Kidney (tissue), 13 donors: ENCODE measurements at regions not wholly inside any gene's neighbourhood (a gene's known extent, or its start where the extent isn't known, plus 50 kb on each side); places are given as distances from the start of the nearest gene placed in this dataset.
A peak's percentile ranks its signal among the peaks of the same experiment; 100 is the strongest.

Experiments used
- DNase-seq, 5 donors: peaks; one replicate each; pipeline ENCODE4 v3.0.0-alpha.2; 2013 to 2020
- FAIRE-seq: peaks from 2 replicates; lab custom pipeline; 2012; peaks lifted over from hg19 to GRCh38; lab: Jason Lieb, UNC
- H3K27ac ChIP-seq, 2 donors: one replicate each; pipeline ENCODE4 v1.7.0; 2013; ENCODE audit warnings: low read depth in 2 of 2, low read length in 2 of 2, inconsistent platforms in 1 of 2
- H3K27me3 ChIP-seq: one replicate; pipeline ENCODE4 v1.7.1; 2013; ENCODE audit warnings: low read length, inconsistent platforms; ENCODE audit not compliant: control insufficient read depth, insufficient read depth
- H3K36me3 ChIP-seq, 3 donors: one replicate each; pipeline versions ENCODE4 v1.7.0 to v1.7.1; 2013; ENCODE audit warnings: low read length in 3 of 3, control low read depth in 1 of 3, inconsistent platforms in 1 of 3; ENCODE audit not compliant: insufficient read depth in 3 of 3, control insufficient read depth in 2 of 3
- H3K4me1 ChIP-seq, 3 donors: one replicate each; pipeline versions ENCODE4 v1.7.0 to v1.7.1; 2013; ENCODE audit warnings: low read length in 3 of 3, inconsistent platforms in 1 of 3, low read depth in 1 of 3; ENCODE audit not compliant: control insufficient read depth in 2 of 3, insufficient read depth in 2 of 3
- H3K4me3 ChIP-seq, 3 donors: one replicate each; pipeline versions ENCODE4 v1.7.0 to v1.8.1; 2013; ENCODE audit warnings: low read length in 3 of 3, control low read depth in 1 of 3, inconsistent platforms in 1 of 3
- H3K9ac ChIP-seq, 3 donors: one replicate each; pipeline versions ENCODE4 v1.7.0 to v1.7.1; 2013; ENCODE audit warnings: low read length in 3 of 3, control low read depth in 1 of 3, inconsistent platforms in 1 of 3
- H3K9me3 ChIP-seq, 3 donors: one replicate each; pipeline versions ENCODE4 v1.7.0 to v1.7.1; 2013; ENCODE audit warnings: low read length in 3 of 3, control low read depth in 1 of 3, inconsistent platforms in 1 of 3; ENCODE audit not compliant: control insufficient read depth in 2 of 3, insufficient read depth in 1 of 3
- intact Hi-C: fragments of 100-400 bp; cut with DNase I; formaldehyde crosslinking; loops from one replicate; pipeline ENCODE4 v1.11.1; 2022
- TF ChIP-seq, protein P1 (sequence below): IDR thresholded peaks from 3 replicates; pipeline ENCODE4 v1.5.1; 2012; ENCODE audit warnings: mild to moderate bottlenecking, moderate library complexity, borderline replicate concordance; ENCODE audit not compliant: insufficient read depth; ENCODE audit errors: extremely low read depth
- donor health status: control.
- donor health status: control.
- donor health status: control.
- donor health status: control.
- donor health status: control.
- donor health status: DM: yes; HTN: yes; CAD: no.
- donor health status: Normal renal cell carcinoma (clear cell type).

DNA sequence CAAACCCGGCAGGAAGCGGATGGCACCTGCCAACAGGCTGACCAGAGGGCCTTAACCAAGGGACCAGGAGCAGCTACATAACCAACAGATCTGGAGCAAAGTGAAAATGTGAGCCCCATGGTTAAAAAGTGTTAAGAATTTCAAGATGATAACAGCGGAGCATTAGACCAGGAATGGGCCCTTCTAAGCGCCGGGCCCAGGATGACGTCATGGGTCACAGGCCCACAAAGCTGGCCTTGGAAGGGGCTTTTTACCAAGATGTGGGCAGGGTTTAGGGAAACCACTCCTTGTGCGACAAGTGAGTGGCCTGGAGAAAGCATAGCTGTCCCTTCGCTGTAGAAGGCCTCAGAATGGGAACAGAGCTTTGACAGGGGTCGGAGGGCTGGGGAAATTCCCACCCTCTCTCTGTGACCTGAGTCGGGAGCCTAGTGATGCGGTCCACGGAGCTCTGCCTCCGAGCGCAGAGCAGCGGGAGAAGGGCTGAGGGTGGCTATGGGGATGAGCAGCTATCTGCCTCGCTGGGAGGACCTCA, 84.4 kb upstream of the RPL38 start:
- intact Hi-C loops, result no loop called here
- Histone ChIP-seq H3K4me1 (no peaks in the 10 kb centered on the region), H3K27me3 (peaks cover 2% of the 10 kb centered on the region), H3K4me3 (no peak overlapping the region), H3K9ac (no peak overlapping the region), H3K9me3 (no peaks in the 10 kb centered on the region), H3K36me3 (no peaks in the 10 kb centered on the region), H3K27ac (no peak overlapping the region)
- no peak for FAIRE-seq
- TF ChIP-seq, protein P1, sequence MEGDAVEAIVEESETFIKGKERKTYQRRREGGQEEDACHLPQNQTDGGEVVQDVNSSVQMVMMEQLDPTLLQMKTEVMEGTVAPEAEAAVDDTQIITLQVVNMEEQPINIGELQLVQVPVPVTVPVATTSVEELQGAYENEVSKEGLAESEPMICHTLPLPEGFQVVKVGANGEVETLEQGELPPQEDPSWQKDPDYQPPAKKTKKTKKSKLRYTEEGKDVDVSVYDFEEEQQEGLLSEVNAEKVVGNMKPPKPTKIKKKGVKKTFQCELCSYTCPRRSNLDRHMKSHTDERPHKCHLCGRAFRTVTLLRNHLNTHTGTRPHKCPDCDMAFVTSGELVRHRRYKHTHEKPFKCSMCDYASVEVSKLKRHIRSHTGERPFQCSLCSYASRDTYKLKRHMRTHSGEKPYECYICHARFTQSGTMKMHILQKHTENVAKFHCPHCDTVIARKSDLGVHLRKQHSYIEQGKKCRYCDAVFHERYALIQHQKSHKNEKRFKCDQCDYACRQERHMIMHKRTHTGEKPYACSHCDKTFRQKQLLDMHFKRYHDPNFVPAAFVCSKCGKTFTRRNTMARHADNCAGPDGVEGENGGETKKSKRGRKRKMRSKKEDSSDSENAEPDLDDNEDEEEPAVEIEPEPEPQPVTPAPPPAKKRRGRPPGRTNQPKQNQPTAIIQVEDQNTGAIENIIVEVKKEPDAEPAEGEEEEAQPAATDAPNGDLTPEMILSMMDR, result no peak
- peak in 3 of 5 donors; percentile 9 to 41 (median 40) for DNase-seq

DNA sequence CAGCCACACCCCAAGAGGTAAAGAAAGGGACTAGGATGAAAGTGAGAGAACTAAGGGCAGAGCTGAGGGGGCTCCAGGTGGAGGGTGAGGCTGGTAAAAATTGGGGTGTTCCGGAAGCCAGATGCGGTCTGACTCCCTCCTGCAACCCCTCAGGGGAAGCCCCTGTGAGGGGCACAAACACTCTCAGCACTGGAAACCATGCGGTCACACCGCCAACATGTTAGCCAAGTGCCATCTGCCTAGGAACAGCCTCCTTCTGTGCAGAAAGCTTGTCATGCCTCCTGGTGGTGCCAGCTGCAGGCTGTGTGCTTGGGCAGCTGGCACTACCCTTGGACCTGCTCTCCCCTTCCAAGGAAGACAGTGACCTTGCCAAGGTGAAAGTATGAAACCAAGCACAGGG, 83.5 kb upstream of the RPL38 start:
- intact Hi-C loops, result no loop called here
- peak in 2 of 5 donors; percentile 3 to 48 for DNase-seq
- H3K27ac ChIP-seq, result no peak overlapping the region
- FAIRE-seq, result no peak
- H3K9me3 ChIP-seq, result no peaks in the 10 kb centered on the region
- TF ChIP-seq, protein P1, result no peak
- H3K36me3 ChIP-seq, result no peaks in the 10 kb centered on the region
- H3K9ac ChIP-seq, result no peak overlapping the region
- no peak overlapping the region for H3K4me3 ChIP-seq
- H3K4me1 ChIP-seq, result no peaks in the 10 kb centered on the region
- peaks cover 2% of the 10 kb centered on the region for H3K27me3 ChIP-seq

DNA sequence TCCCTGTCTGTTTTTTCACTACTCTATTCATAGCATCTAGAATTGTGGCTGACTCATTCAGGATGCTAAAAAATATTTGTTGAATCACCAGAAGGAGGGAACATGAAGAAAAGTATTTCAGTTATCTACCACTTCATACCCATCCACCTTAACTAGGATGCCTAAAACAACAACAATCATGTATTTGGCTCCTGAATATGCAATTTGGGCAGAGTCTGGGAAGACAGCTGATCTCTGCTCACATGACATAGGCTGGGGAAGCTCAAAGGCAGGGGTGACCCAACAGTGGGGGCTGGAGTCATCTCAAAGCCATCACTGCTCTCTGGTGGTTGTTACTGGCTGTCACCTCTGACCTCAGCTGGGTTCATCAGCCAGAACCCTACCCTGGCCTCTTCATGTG, 80.1 kb upstream of the RPL38 start:
- H3K27me3 ChIP-seq, result no peaks in the 10 kb centered on the region
- no peak for FAIRE-seq

More for the DNA sequence above, 80.1 kb upstream of the RPL38 start:
- no peak overlapping the region for H3K27ac ChIP-seq
- peak in 2 of 5 donors; percentile 8 to 36 for DNase-seq
- no peaks in the 10 kb centered on the region for H3K9me3 ChIP-seq
- TF ChIP-seq, protein P1, result no peak
- H3K4me1 ChIP-seq, result no peaks in the 10 kb centered on the region
- no peak overlapping the region for H3K9ac ChIP-seq
- intact Hi-C loops, result no loop called here
- no peak overlapping the region for H3K4me3 ChIP-seq
- H3K36me3 ChIP-seq, result no peaks in the 10 kb centered on the region
